ENCODE measurements at regions not wholly inside any gene's neighbourhood (a gene's known extent, or its start where the extent isn't known, plus 50 kb on each side); places are given as distances from the start of the nearest gene placed in this dataset.

DNA sequence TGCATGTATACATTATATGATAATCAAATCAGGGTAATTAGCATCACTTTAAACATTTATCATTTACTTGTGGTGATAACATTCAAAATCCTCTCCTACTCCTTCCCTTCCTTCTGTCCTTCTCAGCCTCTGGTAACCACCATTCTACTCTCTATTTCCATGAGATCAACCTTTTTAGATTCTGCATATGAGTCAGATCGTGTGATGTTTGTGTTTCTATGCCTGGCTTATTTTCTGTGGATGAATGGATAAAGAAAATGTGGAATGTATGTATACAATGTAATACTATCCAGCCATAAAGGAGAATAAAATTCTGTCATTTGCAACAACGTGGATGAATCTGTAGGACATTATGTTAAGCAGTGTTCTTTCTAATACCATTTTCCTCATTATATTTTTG lies 123.9 kb downstream of the NAA11 start:
- no peak overlapping the region for H3K4me3 ChIP-seq (ENCODE audit: low read depth, low read length)
- H3K79me2 ChIP-seq (ENCODE audit: control insufficient read depth, insufficient read depth, low read length, poor library complexity): no peaks in the 10 kb centered on the region
- no peak overlapping the region for H2AFZ ChIP-seq (ENCODE audit: insufficient read depth, low read length, poor library complexity)
- H3K27ac ChIP-seq (ENCODE audit: low read depth, low read length): no peak overlapping the region
- no peaks in the 10 kb centered on the region for H3K79me1 ChIP-seq (ENCODE audit: low read length)
- no peak overlapping the region for H2BK12ac ChIP-seq (ENCODE audit: low read length)
- WGBS (ENCODE audit: extremely low coverage, insufficient coverage, insufficient read length): no CpG with 5 or more reads among the region's 2 CpGs
- H2AK5ac ChIP-seq (ENCODE audit: low read length): no peak overlapping the region
- no peaks in the 10 kb centered on the region for H3K9me3 ChIP-seq (ENCODE audit: insufficient read depth, low read depth, low read length)
- H3K23ac ChIP-seq (ENCODE audit: low read length): no peak overlapping the region
- no peak overlapping the region for H4K12ac ChIP-seq (ENCODE audit: low read depth, low read length)
- H3K36me3 ChIP-seq (ENCODE audit: control insufficient read depth in 1 of 2, insufficient read depth in 2 of 2, low read length in 2 of 2): no peaks in the 10 kb centered on the region
- no peak overlapping the region for H3K4me2 ChIP-seq (ENCODE audit: low read length)
- no peaks in the 10 kb centered on the region for H3K27me3 ChIP-seq (ENCODE audit: insufficient read depth, low read length)
- DNase-seq: no peak
- H2BK120ac ChIP-seq (ENCODE audit: insufficient read depth, low read length, poor library complexity): no peak overlapping the region
- no peak overlapping the region for H3K9ac ChIP-seq (ENCODE audit: low read length)
- H3K18ac ChIP-seq (ENCODE audit: low read length): no peak overlapping the region
- no peak overlapping the region for H3K14ac ChIP-seq (ENCODE audit: low read length)
- no peak overlapping the region for H3K4ac ChIP-seq (ENCODE audit: low read depth, low read length)
- no peaks in the 10 kb centered on the region for H3K4me1 ChIP-seq (ENCODE audit: control insufficient read depth in 1 of 2, insufficient read depth in 2 of 2, low read length in 2 of 2)
- H4K8ac ChIP-seq (ENCODE audit: low read depth, low read length): no peak overlapping the region
- H4K91ac ChIP-seq (ENCODE audit: low read depth, low read length): no peak overlapping the region
- H2BK5ac ChIP-seq (ENCODE audit: low read depth, low read length, poor library complexity): no peak overlapping the region

DNA sequence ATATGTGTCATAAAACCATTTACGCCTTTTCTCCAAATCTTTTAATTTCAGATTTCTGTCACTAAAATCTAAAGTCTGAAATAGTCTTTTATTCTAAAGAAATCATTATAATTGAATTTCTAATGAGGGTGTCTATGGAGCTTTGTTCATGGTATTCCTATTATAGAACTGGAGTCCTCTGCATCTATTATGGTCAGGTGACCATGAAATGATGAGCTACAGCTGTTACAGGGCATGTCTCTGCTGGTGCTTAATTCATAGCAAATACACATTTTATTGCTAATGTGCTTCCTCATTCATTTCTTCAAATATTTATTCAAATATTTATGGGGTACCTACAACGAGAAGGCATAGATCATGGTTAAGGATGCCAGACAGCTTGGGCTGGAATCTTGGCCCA lies 126.1 kb downstream of the NAA11 start:
- Histone ChIP-seq H3K79me1 (ENCODE audit: low read length) (no peaks in the 10 kb centered on the region), H2BK120ac (ENCODE audit: insufficient read depth, low read length, poor library complexity) (no peak overlapping the region), H4K91ac (ENCODE audit: low read depth, low read length) (no peak overlapping the region), H3K4ac (ENCODE audit: low read depth, low read length) (no peak overlapping the region), H3K14ac (ENCODE audit: low read length) (no peak overlapping the region), H3K4me3 (ENCODE audit: low read depth, low read length) (no peak overlapping the region), H2AK5ac (ENCODE audit: low read length) (no peak overlapping the region), H3K36me3 (ENCODE audit: control insufficient read depth in 1 of 2, insufficient read depth in 2 of 2, low read length in 2 of 2) (no peaks in the 10 kb centered on the region), H3K23ac (ENCODE audit: low read length) (no peak overlapping the region), H4K8ac (ENCODE audit: low read depth, low read length) (no peak overlapping the region), H3K4me1 (ENCODE audit: control insufficient read depth in 1 of 2, insufficient read depth in 2 of 2, low read length in 2 of 2) (no peaks in the 10 kb centered on the region), H3K79me2 (ENCODE audit: control insufficient read depth, insufficient read depth, low read length, poor library complexity) (no peaks in the 10 kb centered on the region), H3K9me3 (ENCODE audit: insufficient read depth, low read depth, low read length) (no peaks in the 10 kb centered on the region), H3K27ac (ENCODE audit: low read depth, low read length) (no peak overlapping the region), H4K12ac (ENCODE audit: low read depth, low read length) (no peak overlapping the region), H3K4me2 (ENCODE audit: low read length) (no peak overlapping the region), H3K27me3 (ENCODE audit: insufficient read depth, low read length) (no peaks in the 10 kb centered on the region), H2BK5ac (ENCODE audit: low read depth, low read length, poor library complexity) (no peak overlapping the region), H3K9ac (ENCODE audit: low read length) (no peak overlapping the region), H2BK12ac (ENCODE audit: low read length) (no peak overlapping the region), H2AFZ (ENCODE audit: insufficient read depth, low read length, poor library complexity) (no peak overlapping the region), H3K18ac (ENCODE audit: low read length) (no peak overlapping the region)
- DNase-seq: no peak
- no CpG with 5 or more reads among the region's 2 CpGs for WGBS (ENCODE audit: extremely low coverage, insufficient coverage, insufficient read length)

DNA sequence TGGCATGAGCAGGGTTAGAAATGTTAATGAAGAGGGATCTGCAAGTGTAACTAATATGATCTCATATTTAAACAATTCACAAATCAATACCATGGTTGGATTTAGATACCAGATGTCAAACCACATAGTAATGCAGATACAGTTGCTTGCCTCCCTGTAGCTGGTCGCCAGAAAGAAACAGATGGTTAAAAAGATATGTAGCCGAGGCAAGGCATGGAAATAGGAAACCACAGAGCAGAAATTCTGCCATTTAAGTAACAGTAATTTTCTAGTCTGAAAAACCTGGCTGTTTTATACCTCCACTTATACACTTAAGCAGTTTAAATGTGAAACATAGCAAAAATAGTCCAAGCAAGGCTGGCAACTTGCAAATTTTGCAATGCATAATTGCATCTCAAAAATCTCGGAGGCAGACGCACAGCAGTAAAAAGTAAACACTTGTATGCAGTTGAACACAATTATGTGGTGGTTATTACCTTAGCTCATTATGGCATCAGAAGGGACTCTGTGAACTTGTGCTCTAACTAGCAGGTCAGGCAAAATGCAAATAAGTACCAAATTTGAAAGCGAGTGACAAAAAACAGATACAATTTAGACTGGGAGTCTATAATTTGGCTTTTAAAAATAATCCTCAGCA lies 126.8 kb downstream of the NAA11 start:
- no CpG with 5 or more reads among the region's 5 CpGs for WGBS (ENCODE audit: extremely low coverage, insufficient coverage, insufficient read length)

DNA sequence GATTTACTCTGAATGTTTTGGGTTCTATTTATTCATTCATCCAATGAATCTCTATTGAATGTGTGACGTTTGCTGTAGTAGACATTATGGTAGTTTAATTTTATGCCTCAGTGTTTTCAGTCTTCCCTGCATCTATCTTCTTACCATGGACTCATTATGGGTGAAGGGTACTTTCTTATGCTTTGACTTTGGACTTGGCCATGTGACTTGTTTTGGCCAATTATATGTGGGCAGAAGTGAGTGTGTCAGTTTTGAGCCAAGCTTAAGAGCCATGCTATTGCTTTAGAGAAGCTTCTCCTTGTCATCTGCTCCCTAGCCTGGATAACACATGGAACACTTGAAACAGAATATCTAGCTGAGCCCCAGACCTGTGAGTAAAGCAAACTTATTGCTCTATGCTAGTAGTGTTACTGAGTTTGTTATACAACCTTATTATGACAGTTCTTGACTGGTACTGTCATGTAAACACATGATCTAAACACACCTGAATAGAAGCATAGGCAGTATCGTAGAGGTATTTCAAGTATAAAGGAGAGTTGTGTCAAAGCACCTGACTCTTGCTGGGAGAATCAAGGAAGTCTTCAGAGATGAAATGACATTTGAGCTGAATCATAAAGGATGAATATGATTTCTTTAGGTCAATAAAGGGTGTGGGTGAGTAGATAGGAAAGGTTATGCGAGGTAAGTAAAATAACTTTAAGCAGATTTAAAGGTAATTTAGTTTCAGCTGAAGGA lies 128.4 kb downstream of the NAA11 start:
- Histone ChIP-seq H3K9ac (ENCODE audit: low read length) (no peak overlapping the region), H3K4me3 (ENCODE audit: low read depth, low read length) (no peak overlapping the region), H3K14ac (ENCODE audit: low read length) (no peak overlapping the region), H3K9me3 (ENCODE audit: insufficient read depth, low read depth, low read length) (no peaks in the 10 kb centered on the region), H3K27ac (ENCODE audit: low read depth, low read length) (no peak overlapping the region), H3K4ac (ENCODE audit: low read depth, low read length) (no peak overlapping the region), H3K79me1 (ENCODE audit: low read length) (no peaks in the 10 kb centered on the region), H3K4me2 (ENCODE audit: low read length) (no peak overlapping the region), H2BK12ac (ENCODE audit: low read length) (no peak overlapping the region), H2AFZ (ENCODE audit: insufficient read depth, low read length, poor library complexity) (no peak overlapping the region), H3K4me1 (ENCODE audit: control insufficient read depth in 1 of 2, insufficient read depth in 2 of 2, low read length in 2 of 2) (no peaks in the 10 kb centered on the region), H4K91ac (ENCODE audit: low read depth, low read length) (no peak overlapping the region), H2BK5ac (ENCODE audit: low read depth, low read length, poor library complexity) (no peak overlapping the region), H3K36me3 (ENCODE audit: control insufficient read depth in 1 of 2, insufficient read depth in 2 of 2, low read length in 2 of 2) (no peaks in the 10 kb centered on the region), H2AK5ac (ENCODE audit: low read length) (no peak overlapping the region), H3K79me2 (ENCODE audit: control insufficient read depth, insufficient read depth, low read length, poor library complexity) (no peaks in the 10 kb centered on the region), H4K12ac (ENCODE audit: low read depth, low read length) (no peak overlapping the region), H2BK120ac (ENCODE audit: insufficient read depth, low read length, poor library complexity) (no peak overlapping the region), H3K23ac (ENCODE audit: low read length) (no peak overlapping the region), H3K18ac (ENCODE audit: low read length) (no peak overlapping the region), H4K8ac (ENCODE audit: low read depth, low read length) (no peak overlapping the region), H3K27me3 (ENCODE audit: insufficient read depth, low read length) (no peaks in the 10 kb centered on the region)
- DNase-seq: no peak
- 100% methylated on average over 1 of the region's 3 CpGs for WGBS (ENCODE audit: extremely low coverage, insufficient coverage, insufficient read length)

More for the DNA sequence above, 126.8 kb downstream of the NAA11 start:
- Histone ChIP-seq H3K79me2 (ENCODE audit: control insufficient read depth, insufficient read depth, low read length, poor library complexity) (no peaks in the 10 kb centered on the region), H2BK12ac (ENCODE audit: low read length) (no peak overlapping the region), H2AFZ (ENCODE audit: insufficient read depth, low read length, poor library complexity) (no peak overlapping the region), H2AK5ac (ENCODE audit: low read length) (no peak overlapping the region), H3K4me2 (ENCODE audit: low read length) (no peak overlapping the region), H3K18ac (ENCODE audit: low read length) (no peak overlapping the region), H3K27ac (ENCODE audit: low read depth, low read length) (no peak overlapping the region), H2BK120ac (ENCODE audit: insufficient read depth, low read length, poor library complexity) (no peak overlapping the region), H4K12ac (ENCODE audit: low read depth, low read length) (no peak overlapping the region), H3K23ac (ENCODE audit: low read length) (no peak overlapping the region), H2BK5ac (ENCODE audit: low read depth, low read length, poor library complexity) (no peak overlapping the region), H3K79me1 (ENCODE audit: low read length) (no peaks in the 10 kb centered on the region), H4K8ac (ENCODE audit: low read depth, low read length) (no peak overlapping the region), H3K27me3 (ENCODE audit: insufficient read depth, low read length) (no peaks in the 10 kb centered on the region), H3K9ac (ENCODE audit: low read length) (no peak overlapping the region), H3K4me1 (ENCODE audit: control insufficient read depth in 1 of 2, insufficient read depth in 2 of 2, low read length in 2 of 2) (no peaks in the 10 kb centered on the region), H3K4me3 (ENCODE audit: low read depth, low read length) (no peak overlapping the region), H3K36me3 (ENCODE audit: control insufficient read depth in 1 of 2, insufficient read depth in 2 of 2, low read length in 2 of 2) (no peaks in the 10 kb centered on the region), H3K9me3 (ENCODE audit: insufficient read depth, low read depth, low read length) (no peaks in the 10 kb centered on the region), H3K14ac (ENCODE audit: low read length) (no peak overlapping the region), H3K4ac (ENCODE audit: low read depth, low read length) (no peak overlapping the region), H4K91ac (ENCODE audit: low read depth, low read length) (no peak overlapping the region)
- no peak for DNase-seq
